LNCaP clone FGC (cell line): ENCODE measurements at regions not wholly inside any gene's neighbourhood (a gene's known extent, or its start where the extent isn't known, plus 50 kb on each side); places are given as distances from the start of the nearest gene placed in this dataset.

Experiments used
- DNase-seq: peaks from one replicate; pipeline ENCODE4 v3.0.0-alpha.2; 2011; ENCODE audit warnings: low read depth
- H3K4me3 ChIP-seq: 2 replicates; pipeline ENCODE4 v1.5.1; 2011; ENCODE audit warnings: mild to moderate bottlenecking, low read depth, low read length, control low read depth
- TF ChIP-seq, protein P1 (sequence below): IDR thresholded peaks from 2 replicates; pipeline ENCODE4 v1.5.1; 2012; ENCODE audit warnings: mild to moderate bottlenecking; ENCODE audit not compliant: control insufficient read depth, insufficient read depth; ENCODE audit errors: extremely low read depth

DNA sequence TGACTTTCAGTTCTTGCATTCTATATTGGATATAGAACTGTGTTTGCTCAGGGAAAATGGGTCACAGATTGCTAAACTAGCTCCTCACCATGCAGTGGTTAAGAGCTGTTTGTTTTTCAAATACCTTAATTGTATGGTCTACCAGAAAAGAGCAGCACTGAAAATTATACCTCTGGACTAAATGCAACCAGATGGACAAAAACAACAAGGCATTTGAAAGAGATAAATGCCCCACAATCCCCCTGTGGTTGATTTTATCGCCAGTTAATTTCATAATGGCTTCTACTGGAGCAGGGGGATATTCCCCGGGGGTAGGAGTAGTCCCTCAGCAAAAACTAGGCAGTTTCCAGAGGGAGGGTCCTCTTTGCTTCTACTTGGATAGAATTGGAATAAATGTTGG is 267.9 kb upstream of the TNP1 start:
- TF ChIP-seq, protein P1, sequence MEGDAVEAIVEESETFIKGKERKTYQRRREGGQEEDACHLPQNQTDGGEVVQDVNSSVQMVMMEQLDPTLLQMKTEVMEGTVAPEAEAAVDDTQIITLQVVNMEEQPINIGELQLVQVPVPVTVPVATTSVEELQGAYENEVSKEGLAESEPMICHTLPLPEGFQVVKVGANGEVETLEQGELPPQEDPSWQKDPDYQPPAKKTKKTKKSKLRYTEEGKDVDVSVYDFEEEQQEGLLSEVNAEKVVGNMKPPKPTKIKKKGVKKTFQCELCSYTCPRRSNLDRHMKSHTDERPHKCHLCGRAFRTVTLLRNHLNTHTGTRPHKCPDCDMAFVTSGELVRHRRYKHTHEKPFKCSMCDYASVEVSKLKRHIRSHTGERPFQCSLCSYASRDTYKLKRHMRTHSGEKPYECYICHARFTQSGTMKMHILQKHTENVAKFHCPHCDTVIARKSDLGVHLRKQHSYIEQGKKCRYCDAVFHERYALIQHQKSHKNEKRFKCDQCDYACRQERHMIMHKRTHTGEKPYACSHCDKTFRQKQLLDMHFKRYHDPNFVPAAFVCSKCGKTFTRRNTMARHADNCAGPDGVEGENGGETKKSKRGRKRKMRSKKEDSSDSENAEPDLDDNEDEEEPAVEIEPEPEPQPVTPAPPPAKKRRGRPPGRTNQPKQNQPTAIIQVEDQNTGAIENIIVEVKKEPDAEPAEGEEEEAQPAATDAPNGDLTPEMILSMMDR: no peak
- no peak for DNase-seq
- no peak overlapping the region for H3K4me3 ChIP-seq

DNA sequence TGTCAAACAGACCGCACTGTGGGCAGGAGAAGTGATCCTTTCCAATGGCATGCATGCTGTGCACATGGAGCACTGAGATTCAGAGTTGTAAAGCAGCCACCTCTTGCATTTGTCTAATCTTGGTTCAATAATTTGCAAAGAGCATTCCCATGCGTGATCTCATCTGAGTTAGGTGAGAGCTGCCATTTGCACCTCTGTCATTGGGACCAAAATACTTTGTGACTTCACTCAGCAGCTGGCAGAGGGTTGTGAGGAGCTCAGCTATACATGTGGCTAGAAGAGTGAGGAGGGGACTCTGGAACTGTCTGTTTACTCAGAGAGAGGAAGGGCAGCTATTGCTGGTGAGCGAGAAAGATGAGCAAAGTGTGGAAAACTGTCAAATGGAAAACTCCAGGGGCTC is 265.1 kb upstream of the TNP1 start:
- no peak overlapping the region for H3K4me3 ChIP-seq
- DNase-seq: no peak
- TF ChIP-seq, protein P1: no peak

GRCh38 chr2:217124050-217124449 is 264.2 kb upstream of the TNP1 start:
- TF ChIP-seq, protein P1: no peak
- H3K4me3 ChIP-seq: no peak overlapping the region
- no peak for DNase-seq

- no peak overlapping the region for H3K4me3 ChIP-seq
- TF ChIP-seq, protein P1: no peak
- no peak for DNase-seq
Measured at GRCh38 chr2:217121565-217121964, 261.7 kb upstream of the TNP1 start.

GRCh38 chr2:217120429-217120828 is 260.6 kb upstream of the TNP1 start:
- H3K4me3 ChIP-seq: no peak overlapping the region
- DNase-seq: no peak
- TF ChIP-seq, protein P1: no peak

- TF ChIP-seq, protein P1: no peak
- DNase-seq: no peak
- no peak overlapping the region for H3K4me3 ChIP-seq
Measured at GRCh38 chr2:217118559-217119284, 258.9 kb upstream of the TNP1 start.

DNA sequence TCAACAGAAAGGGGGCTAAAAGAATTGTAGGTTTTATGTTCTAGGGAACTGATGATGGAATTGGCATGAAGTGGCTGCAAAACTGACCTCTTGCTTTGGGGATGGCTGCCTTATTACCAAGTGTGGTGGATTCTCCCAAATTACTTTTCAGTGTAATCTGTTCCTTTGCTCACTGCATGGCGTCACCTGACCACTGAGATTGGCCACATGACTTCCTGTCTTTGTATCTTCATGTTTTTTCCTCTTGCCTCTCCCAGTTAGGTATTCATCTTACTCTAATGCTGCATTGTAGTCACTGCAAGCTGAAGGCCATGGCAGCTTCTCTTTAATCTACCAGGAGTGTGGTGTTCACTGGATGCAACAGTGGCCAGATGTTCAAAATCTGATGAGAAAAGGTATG is 257.7 kb upstream of the TNP1 start:
- H3K4me3 ChIP-seq: no peak overlapping the region
- DNase-seq: no peak
- TF ChIP-seq, protein P1: no peak
